PC-3 (cell line): ENCODE measurements at regions not wholly inside any gene's neighbourhood (a gene's known extent, or its start where the extent isn't known, plus 50 kb on each side); places are given as distances from the start of the nearest gene placed in this dataset.
"Not testable (repeated sequence)": the region's sequence is repeated elsewhere in the genome, so short reads cannot be mapped to it uniquely, and the experiment has no call there.

Experiments used
- ATAC-seq: fragments of 200-7000 bp; cut with Tn5 transposase; 2 replicates; pipeline ENCODE4 v1.9.1; 2020; ENCODE audit warnings: mild to moderate bottlenecking, moderate library complexity
- BruUV-seq: library from RNA; stranded (reverse); fragments of 400-500 nt; replicated peaks from 2 replicates; lab custom pipeline; 2021; lab: Mats Ljungman, UMichigan
- CTCF ChIA-PET: fragments of 300-600 bp; sonication (Branson Sonifier 250); formaldehyde crosslinking; loops from one replicate; lab custom pipeline; 2022; ENCODE audit warnings: antibody characterized with exemption; lab: Charles Lee
- POLR2A ChIA-PET: fragments of 300-600 bp; sonication (Branson Sonifier 250); formaldehyde crosslinking; loops from one replicate; lab custom pipeline; 2022; ENCODE audit warnings: antibody characterized with exemption; ENCODE audit not compliant: unreplicated experiment; lab: Charles Lee
- DNase-seq: peaks from one replicate; pipeline ENCODE4 v3.0.0-alpha.2; 2015
- H2AFZ ChIP-seq: fragments of 300-600 bp; sonication (generic); 2 replicates; pipeline ENCODE4 v1.6.0; 2016; ENCODE audit warnings: antibody characterized with exemption, low read length
- H3F3A ChIP-seq: fragments of 300-600 bp; sonication (generic); one replicate; pipeline ENCODE4 v1.6.0; 2017; ENCODE audit warnings: antibody characterized with exemption, low read length, control low read depth, mild to moderate bottlenecking; ENCODE audit not compliant: unreplicated experiment
- H3K27ac ChIP-seq: fragments of 300-600 bp; sonication (generic); 2 replicates; pipeline ENCODE4 v1.5.1; 2016; ENCODE audit warnings: mild to moderate bottlenecking, low read length
- H3K27me3 ChIP-seq: fragments of 300-600 bp; sonication (generic); 2 replicates; pipeline ENCODE4 v1.6.1; 2016; ENCODE audit warnings: low read length, mixed read lengths
- H3K36me3 ChIP-seq: fragments of 300-600 bp; sonication (generic); 2 replicates; pipeline ENCODE4 v1.6.1; 2016; ENCODE audit warnings: low read depth, mixed run types, low read length, mixed read lengths
- H3K4me1 ChIP-seq: fragments of 300-600 bp; sonication (generic); 2 replicates; pipeline ENCODE4 v1.5.1; 2016; ENCODE audit warnings: low read length; ENCODE audit not compliant: insufficient read depth
- H3K4me2 ChIP-seq: fragments of 300-600 bp; sonication (generic); 2 replicates; pipeline ENCODE4 v1.6.0; 2016; ENCODE audit warnings: low read length
- H3K4me3 ChIP-seq: fragments of 300-600 bp; sonication (generic); 2 replicates; pipeline ENCODE4 v1.5.1; 2016; ENCODE audit warnings: mild to moderate bottlenecking, low read length, mixed read lengths
- H3K79me2 ChIP-seq: fragments of 300-600 bp; sonication (generic); 2 replicates; pipeline ENCODE4 v1.6.1; 2017; ENCODE audit warnings: low read length, mixed read lengths
- H3K9ac ChIP-seq: fragments of 300-600 bp; sonication (generic); 2 replicates; pipeline ENCODE4 v1.6.0; 2016; ENCODE audit warnings: mild to moderate bottlenecking, low read length
- H3K9me2 ChIP-seq: fragments of 300-600 bp; sonication (generic); replicated peaks from 2 replicates; pipeline ENCODE4 v1.6.1; 2016; ENCODE audit warnings: mixed run types, low read length, mixed read lengths
- H3K9me3 ChIP-seq: fragments of 300-600 bp; sonication (generic); 2 replicates; pipeline ENCODE4 v1.6.1; 2016; ENCODE audit warnings: low read length, mixed read lengths
- H4K20me1 ChIP-seq: fragments of 300-600 bp; sonication (generic); 2 replicates; pipeline ENCODE4 v1.6.1; 2016; ENCODE audit warnings: low read length, mixed read lengths
- CTCF ChIP-seq: fragments of 300-600 bp; sonication (generic); conservative IDR thresholded peaks from 2 replicates; pipeline ENCODE4 v1.5.1; 2017; ENCODE audit warnings: antibody characterized with exemption, low read depth, mild to moderate bottlenecking, low read length
- EZH2 ChIP-seq: fragments of 300-600 bp; sonication (generic); IDR thresholded peaks from one replicate; pipeline ENCODE4 v1.6.1; 2017; ENCODE audit warnings: antibody characterized with exemption, mild to moderate bottlenecking, low read length; ENCODE audit not compliant: unreplicated experiment
- EZH2phosphoT487 ChIP-seq: fragments of 300-600 bp; sonication (generic); IDR thresholded peaks from 2 replicates; pipeline ENCODE4 v1.6.1; 2018; ENCODE audit warnings: mild to moderate bottlenecking, antibody characterized with exemption, low read length, borderline replicate concordance
- intact Hi-C: fragments of 100-400 bp; cut with micrococcal nuclease; formaldehyde crosslinking; loops from 2 replicates; pipeline ENCODE4 v1.9.0; 2023

- peak overlapping the region; percentile 43 for H2AFZ ChIP-seq
- H3K27me3 ChIP-seq = no peaks in the 10 kb centered on the region
- peaks cover 22% of the 10 kb centered on the region for H3K4me1 ChIP-seq
- no peaks in the 10 kb centered on the region for H3K9me2 ChIP-seq
- no peaks in the 10 kb centered on the region for H3F3A ChIP-seq
- no peak for TF ChIP-seq EZH2phosphoT487
- TF ChIP-seq CTCF = no peak
- TF ChIP-seq EZH2 = no peak
- no peak overlapping the region for H3K4me3 ChIP-seq
- H3K9me3 ChIP-seq = no peaks in the 10 kb centered on the region
- no peak for ATAC-seq
- ChIA-PET CTCF (no interaction called here), POLR2A (interaction anchor here (0.6 to 0.7 kb wide), 3 partner anchors 33 to 175 kb away, joined by 3 to 5 read pairs (median 3); no protein-coding TSS in a partner anchor)
- H3K27ac ChIP-seq = no peak overlapping the region
- no peaks in the 10 kb centered on the region for H3K36me3 ChIP-seq
- no peak overlapping the region for H3K4me2 ChIP-seq
- BruUV-seq = no TSS peak
- H3K9ac ChIP-seq = no peak overlapping the region
- no peaks in the 10 kb centered on the region for H4K20me1 ChIP-seq
- no peak for DNase-seq
- intact Hi-C loops = no loop called here
- H3K79me2 ChIP-seq = no peaks in the 10 kb centered on the region
Measured at GRCh38 chr20:53652859-53653517, 59.3 kb upstream of the ZNF217 start.

GRCh38 chr20:53652090-53652858, 58.6 kb upstream of the ZNF217 start:
- peaks cover 22% of the 10 kb centered on the region for H3K4me1 ChIP-seq
- no peaks in the 10 kb centered on the region for H4K20me1 ChIP-seq
- H3K36me3 ChIP-seq = no peaks in the 10 kb centered on the region
- no peak overlapping the region for H3K27ac ChIP-seq
- POLR2A ChIA-PET = interaction anchor here (0.7 kb wide), 1 partner anchor 33 kb away, joined by 3 read pairs; no protein-coding TSS in a partner anchor
- H3K9ac ChIP-seq = no peak overlapping the region
- peak overlapping the region; percentile 43 for H2AFZ ChIP-seq
- no peaks in the 10 kb centered on the region for H3K9me2 ChIP-seq
- H3K4me3 ChIP-seq = no peak overlapping the region
- CTCF ChIA-PET = no interaction called here
- no peak for DNase-seq
- H3K9me3 ChIP-seq = no peaks in the 10 kb centered on the region
- no peaks in the 10 kb centered on the region for H3K27me3 ChIP-seq
- TF ChIP-seq EZH2phosphoT487 (no peak), EZH2 (no peak), CTCF (no peak)
- intact Hi-C loops = no loop called here
- no peaks in the 10 kb centered on the region for H3F3A ChIP-seq
- no peak for ATAC-seq
- BruUV-seq = no TSS peak
- peak overlapping the region; percentile 3 for H3K4me2 ChIP-seq
- H3K79me2 ChIP-seq = no peaks in the 10 kb centered on the region

GRCh38 chr20:53649493-53649892, 55.9 kb upstream of the ZNF217 start:
- BruUV-seq, H4K20me1 ChIP-seq, H3K36me3 ChIP-seq, H3K9me2 ChIP-seq, H2AFZ ChIP-seq, intact Hi-C loops, H3K27me3 ChIP-seq, POLR2A ChIA-PET, H3K9me3 ChIP-seq, H3K4me1 ChIP-seq, H3K27ac ChIP-seq, H3K79me2 ChIP-seq, ATAC-seq, DNase-seq, H3K9ac ChIP-seq, H3K4me2 ChIP-seq, CTCF ChIA-PET, H3K4me3 ChIP-seq, H3F3A ChIP-seq: not testable (repeated sequence)
